ENCODE measurements at regions not wholly inside any gene's neighbourhood (a gene's known extent, or its start where the extent isn't known, plus 50 kb on each side); places are given as distances from the start of the nearest gene placed in this dataset.

DNA sequence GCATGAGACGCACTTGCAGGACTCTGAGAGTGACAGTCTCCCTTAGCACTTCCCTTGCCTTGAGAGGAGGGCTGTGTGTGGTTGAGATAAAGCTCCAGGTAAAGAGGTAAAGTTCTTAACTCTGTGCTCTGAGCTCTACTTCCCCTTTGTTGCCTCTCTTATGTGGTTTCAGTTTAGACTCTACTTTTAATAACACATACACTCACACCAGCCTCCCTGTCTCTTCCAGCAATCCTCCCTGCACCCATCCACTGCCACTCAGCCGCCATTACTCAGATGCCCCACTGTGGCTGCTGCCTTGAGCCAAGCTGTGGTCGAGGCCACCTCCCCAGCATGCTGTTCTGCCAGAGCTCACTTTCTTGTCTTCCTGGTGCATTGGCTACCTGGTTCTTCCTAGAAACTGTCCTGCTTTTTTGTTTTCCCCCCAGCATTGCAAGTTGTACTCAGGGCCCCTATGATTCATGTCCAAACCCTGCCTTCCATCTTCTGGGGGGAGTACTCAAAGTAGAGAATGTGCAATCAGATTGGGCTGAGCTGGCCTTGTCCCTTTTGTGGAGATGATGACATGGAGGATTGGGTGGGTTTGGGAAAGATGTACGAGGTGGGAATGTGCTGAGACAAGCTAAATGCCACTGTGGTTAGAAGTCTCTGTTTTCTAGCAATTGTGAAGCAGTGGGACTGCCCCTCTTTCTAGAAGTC, 115.5 kb upstream of the PARP11 start:
- no peak for TF ChIP-seq EZH2 (IDR thresholded peaks at IDR 0.05; ENCODE audit: borderline replicate concordance, low read length)
- TF ChIP-seq, protein P1, sequence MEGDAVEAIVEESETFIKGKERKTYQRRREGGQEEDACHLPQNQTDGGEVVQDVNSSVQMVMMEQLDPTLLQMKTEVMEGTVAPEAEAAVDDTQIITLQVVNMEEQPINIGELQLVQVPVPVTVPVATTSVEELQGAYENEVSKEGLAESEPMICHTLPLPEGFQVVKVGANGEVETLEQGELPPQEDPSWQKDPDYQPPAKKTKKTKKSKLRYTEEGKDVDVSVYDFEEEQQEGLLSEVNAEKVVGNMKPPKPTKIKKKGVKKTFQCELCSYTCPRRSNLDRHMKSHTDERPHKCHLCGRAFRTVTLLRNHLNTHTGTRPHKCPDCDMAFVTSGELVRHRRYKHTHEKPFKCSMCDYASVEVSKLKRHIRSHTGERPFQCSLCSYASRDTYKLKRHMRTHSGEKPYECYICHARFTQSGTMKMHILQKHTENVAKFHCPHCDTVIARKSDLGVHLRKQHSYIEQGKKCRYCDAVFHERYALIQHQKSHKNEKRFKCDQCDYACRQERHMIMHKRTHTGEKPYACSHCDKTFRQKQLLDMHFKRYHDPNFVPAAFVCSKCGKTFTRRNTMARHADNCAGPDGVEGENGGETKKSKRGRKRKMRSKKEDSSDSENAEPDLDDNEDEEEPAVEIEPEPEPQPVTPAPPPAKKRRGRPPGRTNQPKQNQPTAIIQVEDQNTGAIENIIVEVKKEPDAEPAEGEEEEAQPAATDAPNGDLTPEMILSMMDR (conservative IDR thresholded peaks at IDR 0.05 in 1 of 2, IDR thresholded peaks at IDR 0.05 in 1 of 2; ENCODE audit: extremely low read depth in 1 of 2, insufficient read depth in 1 of 2, low read depth in 1 of 2, low read length in 2 of 2) = no peak
